ENCODE measurements at regions not wholly inside any gene's neighbourhood (a gene's known extent, or its start where the extent isn't known, plus 50 kb on each side); places are given as distances from the start of the nearest gene placed in this dataset.

GRCh38 chr10:4515721-4516120 lies 310.3 kb upstream of the AKR1E2 start:
- TF ChIP-seq CTCF (IDR thresholded peaks at IDR 0.05 in 2 of 3, conservative IDR thresholded peaks at IDR 0.05 in 1 of 3; ENCODE audit: insufficient read depth in 2 of 3, low read depth in 1 of 3, low read length in 3 of 3) (no peak), ADNP (tag; IDR thresholded peaks at IDR 0.05) (no peak), TCF7 (IDR thresholded peaks at IDR 0.05; ENCODE audit: borderline replicate concordance) (no peak), BRD4 (IDR thresholded peaks at IDR 0.05) (no peak), TAF1 (IDR thresholded peaks at IDR 0.05; ENCODE audit: control insufficient read depth, extremely low read depth, insufficient read depth, low read length, severe bottlenecking) (no peak), MAFK (IDR thresholded peaks at IDR 0.05; ENCODE audit: low read length) (no peak), FOSL1 (tag; conservative IDR thresholded peaks at IDR 0.05) (no peak), CHD2 (IDR thresholded peaks at IDR 0.05; ENCODE audit: low read depth, low read length) (no peak), SIN3A (IDR thresholded peaks at IDR 0.05; ENCODE audit: borderline replicate concordance in 2 of 2, control insufficient read depth in 1 of 2, low read depth in 2 of 2, low read length in 2 of 2) (no peak)

All from K562 (cell line).